ENCODE measurements at regions not wholly inside any gene's neighbourhood (a gene's known extent, or its start where the extent isn't known, plus 50 kb on each side); places are given as distances from the start of the nearest gene placed in this dataset.

GRCh38 chr16:17917316-17918019, 419.1 kb downstream of the NPIPA8 start:
- no peak overlapping the region for H3K4me3 ChIP-seq (replicated peaks in 1 of 3; ENCODE audit: insufficient read depth in 1 of 3, low read depth in 2 of 3, low read length in 3 of 3)
- WGBS (ENCODE audit: low lambda C conversion rate): 16% methylated on average over 3 of the region's 3 CpGs
- CTCF ChIA-PET (ENCODE audit: low intra/inter-chr PET ratio, low total read pairs): no interaction called here
- no peaks in the 10 kb centered on the region for H3K36me3 ChIP-seq (replicated peaks in 1 of 2; ENCODE audit: control insufficient read depth in 1 of 2, insufficient read depth in 2 of 2, low read length in 2 of 2)
- no peaks in the 10 kb centered on the region for H3K27me3 ChIP-seq (ENCODE audit: control insufficient read depth in 1 of 2, insufficient read depth in 2 of 2, low read length in 2 of 2)
- ATAC-seq: peak; percentile 86
- no peak overlapping the region for H2AFZ ChIP-seq (ENCODE audit: low read length)
- no peak for FAIRE-seq
- no peaks in the 10 kb centered on the region for H3K79me2 ChIP-seq (ENCODE audit: insufficient read depth, low read length)
- peak; percentile 15 for DNase-seq (ENCODE audit: low spot score)
- in situ Hi-C loops (cut with HindIII; ENCODE audit: extremely low pct_ligation_motif_present, low pct_unique_long_range_greater_than_20kb): no loop called here
- H3K4me2 ChIP-seq (ENCODE audit: low read depth, low read length): no peak overlapping the region
- POLR2A ChIA-PET: no interaction called here
- peaks cover 29% of the 10 kb centered on the region for H3K9me3 ChIP-seq (ENCODE audit: low read length)
- BruUV-seq (replicated peaks): no TSS peak
- no peaks in the 10 kb centered on the region for H3K4me1 ChIP-seq (ENCODE audit: insufficient read depth, low read length)
- H3K9ac ChIP-seq (ENCODE audit: insufficient read depth, low read depth, low read length): no peak overlapping the region
- H3K27ac ChIP-seq (ENCODE audit: extremely low read length, insufficient read depth, low read length): no peak overlapping the region
- intact Hi-C loops (cut with micrococcal nuclease; ENCODE audit: unreplicated experiment): no loop called here
- no peaks in the 10 kb centered on the region for H4K20me1 ChIP-seq (ENCODE audit: insufficient read depth, low read length)
- TF ChIP-seq JUND (CRISPR knock-in tag; IDR thresholded peaks at IDR 0.05) (peak; percentile 76), FOSL2 (CRISPR knock-in tag; IDR thresholded peaks at IDR 0.05) (peak; percentile 43; the same call in 1 of the 2 replicates), ZBTB34 (CRISPR knock-in tag; IDR thresholded peaks at IDR 0.05) (0 out of 2 replicates have a peak, but pooled peaks have one; percentile 31), ATF7 (IDR thresholded peaks at IDR 0.05) (peak; percentile 34), ATF7 (CRISPR knock-in tag; IDR thresholded peaks at IDR 0.05) (no peak), PBX3 (CRISPR knock-in tag; IDR thresholded peaks at IDR 0.05; ENCODE audit: borderline replicate concordance) (no peak), ZNF441 (CRISPR knock-in tag; IDR thresholded peaks at IDR 0.05; ENCODE audit: borderline replicate concordance) (peak; percentile 83), ZNF407 (CRISPR knock-in tag; IDR thresholded peaks at IDR 0.05; ENCODE audit: not compliant biosample characterization) (no peak)

Data from HepG2 (cell line).